Stimulated activated CD4-positive, alpha-beta T cell treated with anti-CD3 and anti-CD28 coated beads, Interleukin-12 subunit alpha, Interleukin-12 subunit beta, amount 100 ng/mL, for 48 hours (primary cell): ENCODE measurements at regions not wholly inside any gene's neighbourhood (a gene's known extent, or its start where the extent isn't known, plus 50 kb on each side); places are given as distances from the start of the nearest gene placed in this dataset.

Source experiments
- DNase-seq, 3 donors: peaks; one replicate each; pipeline ENCODE4 v3.0.0-alpha.2; 2020; ENCODE audit warnings: low read depth in 2 of 3, low spot score in 1 of 3

DNA sequence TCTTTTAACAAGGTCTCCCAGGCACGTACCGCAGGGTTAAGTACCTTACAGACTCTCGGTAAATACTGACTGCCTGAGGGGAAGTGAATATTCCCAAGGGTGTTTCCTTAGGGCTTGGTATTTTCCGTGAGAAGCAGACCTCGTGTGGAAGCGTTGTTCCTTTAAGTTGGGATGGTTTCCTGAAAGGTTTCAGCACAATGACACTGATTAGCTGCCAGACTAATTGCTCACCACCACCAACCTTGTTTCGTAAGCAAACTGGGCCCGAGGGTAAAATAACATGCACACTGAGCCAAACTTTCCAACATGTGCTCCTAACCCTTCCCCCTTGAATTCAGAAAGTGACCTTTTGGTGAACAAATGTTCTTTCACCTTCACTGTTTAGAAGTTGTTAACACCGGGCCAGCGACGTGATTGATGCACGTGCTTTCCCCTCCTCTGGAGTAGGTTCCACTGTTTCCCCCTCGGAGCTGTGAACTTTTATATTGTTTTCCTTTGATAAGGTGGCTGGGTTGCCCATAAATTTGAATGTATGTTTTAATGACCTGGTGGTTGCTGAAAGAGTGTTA, 128.1 kb upstream of the RPS23 start:
- DNase-seq, result no peak

DNA sequence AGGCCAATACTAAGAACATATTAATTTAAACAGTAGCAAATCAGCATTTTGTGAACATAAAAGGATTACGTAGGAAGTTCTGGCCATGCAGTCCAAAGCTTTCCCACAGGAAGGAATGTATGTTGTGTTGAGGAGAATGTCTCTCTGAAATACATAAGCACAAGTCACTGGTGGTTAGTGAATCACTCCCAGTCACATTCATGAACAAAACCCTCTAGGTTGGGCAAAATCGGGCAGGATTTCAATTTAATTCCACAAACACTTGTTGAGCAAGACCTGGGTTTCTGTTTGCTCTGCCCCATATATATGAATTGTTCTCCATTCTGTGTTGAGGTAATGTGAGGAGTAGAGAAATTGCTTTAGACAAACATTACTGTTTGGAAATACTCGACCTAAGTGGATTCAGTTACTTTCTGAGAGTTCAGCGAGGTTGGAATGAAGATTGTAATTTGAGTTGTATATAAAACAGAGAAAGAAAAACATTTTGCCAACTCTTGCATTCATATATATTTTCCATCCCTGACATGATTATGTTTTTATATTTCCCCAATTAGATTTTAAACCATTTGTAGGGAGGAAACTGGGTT, 127.6 kb upstream of the RPS23 start:
- DNase-seq, result no peak

DNA sequence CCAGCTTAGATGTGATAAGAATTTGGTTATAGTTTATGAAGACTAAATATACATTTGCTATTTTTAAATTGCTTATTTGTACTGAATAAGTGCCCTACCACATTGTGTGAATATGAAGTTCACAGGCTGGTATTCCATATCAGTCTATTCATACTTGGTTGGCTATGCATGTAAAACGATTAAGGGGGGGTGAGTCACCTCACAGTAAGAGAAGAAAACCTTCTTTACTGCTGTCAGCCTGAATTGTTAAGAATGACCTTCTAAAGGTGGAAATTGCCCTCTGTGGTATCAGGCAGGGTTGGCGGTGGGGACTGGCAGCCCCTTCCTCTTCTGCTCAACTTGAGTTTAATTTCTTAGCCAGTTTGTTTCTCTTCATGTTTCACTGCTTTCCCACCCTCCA, 127.0 kb upstream of the RPS23 start:
- no peak for DNase-seq

GRCh38 chr5:82404382-82404945, 126.3 kb upstream of the RPS23 start:
- DNase-seq, result no peak

- no peak for DNase-seq
Observed at GRCh38 chr5:82403724-82404123, 125.6 kb upstream of the RPS23 start.

DNA sequence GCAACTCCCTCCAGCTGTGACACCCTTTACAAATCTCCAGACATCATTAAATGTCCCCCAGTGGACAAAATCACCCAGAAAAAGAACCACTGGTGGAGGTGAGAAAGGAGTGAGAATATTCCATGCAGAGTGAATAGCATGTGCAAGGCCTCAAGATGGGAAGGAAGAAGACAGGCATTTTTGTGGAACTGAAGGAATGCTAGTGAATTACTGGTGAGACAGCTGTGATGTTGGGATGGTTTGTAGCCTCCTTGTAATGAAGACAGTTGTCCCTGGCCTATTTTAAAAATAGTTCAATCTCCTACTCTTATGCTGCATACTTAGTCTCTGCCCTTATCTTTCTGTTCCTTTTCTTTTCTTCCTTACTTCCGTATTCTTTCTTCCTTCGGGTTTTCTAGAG, 124.9 kb upstream of the RPS23 start:
- DNase-seq, result no peak

DNA sequence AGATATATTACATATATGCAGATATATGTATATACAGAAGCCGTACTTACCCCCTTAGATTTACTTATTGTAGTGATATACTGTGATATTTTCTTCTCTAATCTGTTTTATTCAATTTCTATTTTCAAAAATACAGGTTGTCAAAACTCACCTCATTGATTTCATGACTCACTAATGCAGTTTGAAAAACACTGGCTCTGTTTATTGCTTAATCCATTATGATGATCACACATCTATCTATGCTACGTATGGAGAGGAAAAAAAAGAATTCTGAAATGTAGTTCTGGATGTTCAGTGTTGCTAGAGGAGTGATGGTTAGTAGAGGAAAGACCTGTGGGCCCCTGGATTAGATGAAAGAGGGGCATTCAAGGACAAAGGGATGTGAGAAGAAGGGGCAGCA, 121.0 kb upstream of the RPS23 start:
- no peak for DNase-seq

- DNase-seq, result no peak
Observed at GRCh38 chr5:82397741-82398320, 119.7 kb upstream of the RPS23 start.

DNA sequence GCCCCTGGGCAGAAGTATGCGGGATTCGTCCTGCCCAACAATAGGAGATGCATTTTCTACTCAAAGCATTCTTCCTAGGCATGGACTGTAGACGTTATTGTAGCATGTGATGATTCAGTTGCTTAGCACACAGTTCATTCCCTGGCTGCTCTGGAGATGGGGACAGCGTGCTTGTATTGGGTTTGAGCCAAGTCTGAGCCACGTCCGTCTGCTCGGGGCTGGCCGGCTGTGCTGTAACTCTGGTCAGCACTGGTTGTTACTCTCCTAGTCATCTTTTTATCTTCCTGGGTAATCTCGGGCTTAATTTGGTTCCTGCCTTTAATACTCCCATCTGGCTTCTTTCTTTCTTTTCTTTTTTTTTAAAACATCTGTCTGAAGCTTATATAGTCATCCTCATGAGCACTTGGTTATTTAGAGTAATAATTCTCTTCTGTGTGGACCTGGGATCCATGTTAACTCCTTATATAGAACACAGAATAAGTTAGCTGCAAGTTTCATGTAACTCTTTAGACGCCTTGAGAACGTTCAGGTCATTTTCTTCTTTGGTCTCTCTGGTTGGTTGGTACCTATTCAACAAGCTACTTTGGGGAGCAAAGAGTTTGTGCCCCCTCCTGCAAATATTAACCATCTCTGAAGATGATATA, 118.8 kb upstream of the RPS23 start:
- DNase-seq, result no peak

DNA sequence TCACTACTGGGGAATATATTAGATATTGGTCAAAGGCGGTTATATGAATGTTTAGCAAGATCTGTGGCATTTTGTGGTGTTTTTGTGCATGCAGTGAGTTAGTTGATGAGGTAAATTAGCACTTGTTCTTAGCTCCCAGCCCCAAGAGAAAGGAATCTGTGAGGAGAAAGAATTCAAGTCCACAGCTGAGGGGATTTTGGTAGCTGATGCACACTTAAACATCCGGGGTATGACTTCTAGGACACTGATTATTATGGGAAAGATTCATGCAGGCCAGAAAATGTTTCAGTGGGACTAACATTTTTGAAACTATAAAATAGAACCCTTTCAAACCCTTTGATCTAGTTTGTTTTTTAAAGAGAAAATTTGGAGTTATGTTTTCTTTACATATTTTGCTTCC, 118.2 kb upstream of the RPS23 start:
- DNase-seq, result no peak

GRCh38 chr5:82393951-82394350, 115.8 kb upstream of the RPS23 start:
- DNase-seq, result no peak

GRCh38 chr5:82390088-82390487, 111.9 kb upstream of the RPS23 start:
- no peak for DNase-seq

DNA sequence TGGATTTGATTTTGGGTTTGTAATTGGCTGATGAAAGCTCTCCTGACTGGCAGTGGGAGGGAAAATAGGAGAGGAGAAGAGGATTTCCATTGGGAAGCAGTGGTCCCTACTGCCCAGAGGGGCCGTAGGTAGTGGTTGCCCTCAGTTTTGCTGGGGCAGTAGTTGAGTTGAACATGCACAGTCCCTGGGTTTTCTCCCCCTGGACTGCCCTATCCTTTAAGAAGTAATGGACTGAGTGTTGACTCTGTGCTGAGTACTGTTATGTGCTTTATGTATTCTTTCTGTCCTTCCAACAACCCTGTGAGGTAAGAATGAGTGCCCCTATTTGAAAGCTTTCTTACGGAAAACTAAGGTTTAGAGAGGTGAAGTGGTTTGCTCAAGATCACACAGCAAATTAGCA, 111.2 kb upstream of the RPS23 start:
- no peak for DNase-seq

GRCh38 chr5:82388181-82388580, 110.0 kb upstream of the RPS23 start:
- no peak for DNase-seq

- no peak for DNase-seq
Observed at GRCh38 chr5:82387819-82388166, 109.6 kb upstream of the RPS23 start.

DNA sequence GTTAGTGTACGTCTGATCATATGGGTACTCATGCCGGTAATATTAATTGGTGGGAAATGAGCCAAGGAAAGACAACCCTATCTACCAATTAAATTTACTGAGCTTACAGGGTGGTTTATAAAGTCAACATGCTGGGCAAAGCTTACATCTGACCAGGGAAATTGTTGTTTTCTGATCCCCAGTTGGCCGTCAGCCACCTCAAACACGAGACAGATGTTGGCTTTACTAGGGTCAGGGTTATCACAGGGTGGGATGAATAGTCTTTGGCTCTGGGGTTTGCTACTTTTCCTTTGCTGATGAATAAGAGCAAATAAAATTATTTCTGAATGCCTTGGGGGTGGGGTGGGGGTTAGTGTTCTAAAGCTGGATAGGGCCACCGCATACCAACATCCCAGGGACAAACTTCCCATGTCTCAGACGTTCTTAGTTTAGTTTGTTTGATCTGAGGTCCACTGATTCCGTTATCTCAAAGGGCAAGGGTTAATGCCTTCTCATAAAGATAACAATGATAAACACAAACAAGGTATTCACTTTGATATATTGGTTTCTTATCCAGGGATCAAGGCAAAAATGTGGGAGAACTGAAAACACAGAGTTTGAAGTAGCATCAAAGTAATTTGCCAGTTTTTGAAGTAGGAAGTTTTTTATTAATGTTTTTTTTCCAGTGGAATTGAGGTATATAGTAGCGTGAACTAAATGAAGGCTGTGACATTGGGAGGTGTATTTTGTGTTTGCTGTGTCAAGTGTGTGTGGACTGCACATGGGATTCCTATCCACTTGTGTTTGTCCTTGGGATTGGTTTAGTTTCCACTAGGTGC, 109.1 kb upstream of the RPS23 start:
- no peak for DNase-seq

GRCh38 chr5:82386576-82386975, 108.4 kb upstream of the RPS23 start:
- no peak for DNase-seq

- no peak for DNase-seq
Observed at GRCh38 chr5:82384034-82384750, 106.0 kb upstream of the RPS23 start.

GRCh38 chr5:82381591-82381990, 103.4 kb upstream of the RPS23 start:
- DNase-seq, result no peak

- DNase-seq, result no peak
Observed at GRCh38 chr5:82376307-82376706, 98.2 kb upstream of the RPS23 start.
